ENCODE measurements at regions not wholly inside any gene's neighbourhood (a gene's known extent, or its start where the extent isn't known, plus 50 kb on each side); places are given as distances from the start of the nearest gene placed in this dataset.

GRCh38 chr12:107843351-107844311, 69.1 kb downstream of the ASCL4 start:
- TF ChIP-seq, protein P1, sequence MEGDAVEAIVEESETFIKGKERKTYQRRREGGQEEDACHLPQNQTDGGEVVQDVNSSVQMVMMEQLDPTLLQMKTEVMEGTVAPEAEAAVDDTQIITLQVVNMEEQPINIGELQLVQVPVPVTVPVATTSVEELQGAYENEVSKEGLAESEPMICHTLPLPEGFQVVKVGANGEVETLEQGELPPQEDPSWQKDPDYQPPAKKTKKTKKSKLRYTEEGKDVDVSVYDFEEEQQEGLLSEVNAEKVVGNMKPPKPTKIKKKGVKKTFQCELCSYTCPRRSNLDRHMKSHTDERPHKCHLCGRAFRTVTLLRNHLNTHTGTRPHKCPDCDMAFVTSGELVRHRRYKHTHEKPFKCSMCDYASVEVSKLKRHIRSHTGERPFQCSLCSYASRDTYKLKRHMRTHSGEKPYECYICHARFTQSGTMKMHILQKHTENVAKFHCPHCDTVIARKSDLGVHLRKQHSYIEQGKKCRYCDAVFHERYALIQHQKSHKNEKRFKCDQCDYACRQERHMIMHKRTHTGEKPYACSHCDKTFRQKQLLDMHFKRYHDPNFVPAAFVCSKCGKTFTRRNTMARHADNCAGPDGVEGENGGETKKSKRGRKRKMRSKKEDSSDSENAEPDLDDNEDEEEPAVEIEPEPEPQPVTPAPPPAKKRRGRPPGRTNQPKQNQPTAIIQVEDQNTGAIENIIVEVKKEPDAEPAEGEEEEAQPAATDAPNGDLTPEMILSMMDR (IDR thresholded peaks at IDR 0.05): no peak
- TF ChIP-seq POLR2A (IDR thresholded peaks at IDR 0.05): no peak
- WGBS, 4 donors: 4 to 5% (median 4%) methylated on average over 28 to 59 of the region's 59 CpGs
- DNase-seq: no peak
- H3K9me3 ChIP-seq (replicated peaks in 1 of 3): no peaks in the 10 kb centered on the region
- H3K36me3 ChIP-seq (replicated peaks in 1 of 2): no peaks in the 10 kb centered on the region
- peak overlapping the region in 1 of 4 donors; percentile 44 for H3K4me3 ChIP-seq
- intact Hi-C loops (cut with DNase I): no loop called here
- H3K27ac ChIP-seq: no peak overlapping the region
- H3K4me1 ChIP-seq (replicated peaks in 1 of 2): peaks cover 0 to 19% of the 10 kb centered on the region in 2 donors
- peaks cover 50% of the 10 kb centered on the region for H3K27me3 ChIP-seq

DNA sequence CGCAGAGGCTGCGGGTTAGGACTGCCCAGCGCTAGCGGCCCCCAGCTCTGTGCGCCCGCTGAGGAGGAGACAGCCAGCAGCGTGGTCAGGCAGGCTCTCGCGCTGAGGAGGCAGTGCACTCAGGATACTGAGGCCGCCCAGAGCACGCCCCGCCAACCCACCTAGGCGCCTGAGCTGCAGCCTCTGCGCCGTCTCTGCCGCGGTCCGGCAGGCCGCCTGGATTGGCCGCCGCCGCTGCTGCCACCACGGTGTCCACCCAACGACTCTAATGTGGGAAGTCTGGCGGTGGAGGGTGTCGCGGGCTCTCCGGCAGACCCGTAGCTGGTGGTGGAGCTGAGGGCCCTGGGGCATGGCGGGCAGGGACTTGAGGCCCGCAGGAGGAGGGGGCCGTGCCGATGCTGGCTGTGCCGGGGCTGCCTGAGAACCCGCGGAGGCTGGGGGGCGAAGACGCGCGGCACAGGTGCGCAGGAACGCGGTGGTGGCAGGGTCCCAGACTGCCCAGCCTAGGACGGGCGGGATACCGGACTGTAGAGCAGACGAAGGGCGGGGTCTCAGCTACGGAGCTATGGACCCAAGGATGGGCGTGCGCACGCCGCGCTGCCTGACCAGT, 69.9 kb downstream of the ASCL4 start:
- H3K27ac ChIP-seq: no peak overlapping the region

DNA sequence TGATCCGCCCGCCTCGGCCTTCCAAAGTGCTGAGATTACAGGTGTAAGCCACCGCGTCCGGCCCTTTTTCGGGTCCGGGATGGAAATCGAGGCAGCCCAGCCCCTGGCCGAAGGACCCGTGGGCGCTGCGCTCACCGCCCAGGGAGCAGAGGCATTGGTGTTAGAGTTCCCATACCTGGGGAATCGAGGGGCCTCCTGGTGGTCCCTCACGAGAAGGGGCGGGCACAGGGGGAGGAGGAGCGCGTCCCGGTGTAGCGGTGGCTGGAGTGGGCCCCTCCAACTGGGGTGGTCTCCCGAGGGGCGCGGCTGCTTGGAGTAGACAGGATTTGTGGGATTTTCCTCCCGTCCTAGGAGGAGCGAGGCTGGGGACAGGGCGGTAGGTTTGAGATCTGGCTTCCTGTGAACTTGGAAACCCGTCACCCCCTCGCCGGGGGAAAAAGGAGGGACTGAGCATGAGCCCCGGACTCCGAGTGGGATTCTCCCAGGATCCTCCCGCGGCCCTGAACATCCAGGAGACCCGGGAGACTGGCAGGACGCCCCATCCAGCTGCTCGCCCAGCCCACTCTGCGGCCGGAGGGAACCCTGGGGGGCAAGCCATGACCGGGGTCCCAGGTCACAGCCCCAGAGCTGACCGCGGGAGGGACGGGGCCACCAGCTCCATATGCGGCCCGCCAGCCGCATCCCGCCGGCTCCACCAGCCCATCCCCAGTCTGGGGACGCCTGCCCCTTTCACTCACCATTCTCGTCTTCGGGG, 70.9 kb downstream of the ASCL4 start:
- no peak overlapping the region for H3K4me3 ChIP-seq
- intact Hi-C loops (cut with DNase I): no loop called here
- peaks cover 0 to 19% of the 10 kb centered on the region in 2 donors for H3K4me1 ChIP-seq (replicated peaks in 1 of 2)
- H3K36me3 ChIP-seq (replicated peaks in 1 of 2): no peaks in the 10 kb centered on the region
- peaks cover 55% of the 10 kb centered on the region for H3K27me3 ChIP-seq
- no peak for DNase-seq
- H3K27ac ChIP-seq: no peak overlapping the region
- TF ChIP-seq, protein P1 (IDR thresholded peaks at IDR 0.05): no peak
- TF ChIP-seq POLR2A (IDR thresholded peaks at IDR 0.05): no peak
- WGBS, 4 donors: 10 to 18% (median 12%) methylated on average over 17 to 51 of the region's 51 CpGs
- no peaks in the 10 kb centered on the region for H3K9me3 ChIP-seq (replicated peaks in 1 of 3)

More for the DNA sequence above, 69.9 kb downstream of the ASCL4 start:
- Histone ChIP-seq H3K27me3 (peaks cover 55% of the 10 kb centered on the region), H3K4me1 (replicated peaks in 1 of 2) (peaks cover 0 to 19% of the 10 kb centered on the region in 2 donors), H3K4me3 (peak overlapping the region in 1 of 4 donors; percentile 44), H3K36me3 (replicated peaks in 1 of 2) (no peaks in the 10 kb centered on the region), H3K9me3 (replicated peaks in 1 of 3) (no peaks in the 10 kb centered on the region)
- DNase-seq: no peak
- TF ChIP-seq POLR2A (IDR thresholded peaks at IDR 0.05): no peak
- TF ChIP-seq, protein P1 (IDR thresholded peaks at IDR 0.05): no peak
- WGBS, 4 donors: 3 to 13% (median 4%) methylated on average over 25 to 54 of the region's 54 CpGs; no CpG with 5 or more reads in 1 of the 4 donors
- intact Hi-C loops (cut with DNase I): no loop called here

Data from adrenal gland (tissue), 9 donors.